GM12865 (cell line): ENCODE measurements at regions not wholly inside any gene's neighbourhood (a gene's known extent, or its start where the extent isn't known, plus 50 kb on each side); places are given as distances from the start of the nearest gene placed in this dataset.

Experiments used
- DNase-seq: peaks from one replicate; pipeline ENCODE4 v3.0.0; 2010; ENCODE audit warnings: low read depth
- H3K4me3 ChIP-seq: 2 replicates; pipeline ENCODE4 v1.5.1; 2011; ENCODE audit warnings: mild to moderate bottlenecking, low read depth, low read length, control low read depth
- TF ChIP-seq, protein P1 (sequence below): IDR thresholded peaks from 2 replicates; pipeline ENCODE4 v1.5.1; 2011; ENCODE audit warnings: low read length, control low read depth, low read depth, inconsistent platforms; ENCODE audit not compliant: insufficient read depth; ENCODE audit errors: missing control alignments

DNA sequence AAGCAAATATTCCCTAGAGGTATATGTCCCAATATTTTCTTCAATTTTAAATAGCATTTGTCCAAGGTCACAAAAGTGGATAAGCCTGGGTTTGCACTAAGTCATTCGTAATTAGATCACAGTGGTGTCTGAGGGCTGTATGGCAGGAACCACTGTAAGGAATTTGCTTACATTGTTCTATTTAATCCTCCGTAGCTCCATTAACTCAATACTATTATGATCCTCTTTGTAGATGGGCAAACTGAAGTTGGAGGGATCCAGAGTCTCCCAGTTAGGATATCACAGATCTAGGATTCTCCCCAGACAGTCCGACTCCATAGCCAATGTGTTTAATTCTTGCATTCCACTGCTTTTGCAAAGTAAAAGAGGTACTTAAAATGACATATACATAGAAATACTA lies 242.7 kb upstream of the DCAF8L1 start:
- TF ChIP-seq, protein P1, sequence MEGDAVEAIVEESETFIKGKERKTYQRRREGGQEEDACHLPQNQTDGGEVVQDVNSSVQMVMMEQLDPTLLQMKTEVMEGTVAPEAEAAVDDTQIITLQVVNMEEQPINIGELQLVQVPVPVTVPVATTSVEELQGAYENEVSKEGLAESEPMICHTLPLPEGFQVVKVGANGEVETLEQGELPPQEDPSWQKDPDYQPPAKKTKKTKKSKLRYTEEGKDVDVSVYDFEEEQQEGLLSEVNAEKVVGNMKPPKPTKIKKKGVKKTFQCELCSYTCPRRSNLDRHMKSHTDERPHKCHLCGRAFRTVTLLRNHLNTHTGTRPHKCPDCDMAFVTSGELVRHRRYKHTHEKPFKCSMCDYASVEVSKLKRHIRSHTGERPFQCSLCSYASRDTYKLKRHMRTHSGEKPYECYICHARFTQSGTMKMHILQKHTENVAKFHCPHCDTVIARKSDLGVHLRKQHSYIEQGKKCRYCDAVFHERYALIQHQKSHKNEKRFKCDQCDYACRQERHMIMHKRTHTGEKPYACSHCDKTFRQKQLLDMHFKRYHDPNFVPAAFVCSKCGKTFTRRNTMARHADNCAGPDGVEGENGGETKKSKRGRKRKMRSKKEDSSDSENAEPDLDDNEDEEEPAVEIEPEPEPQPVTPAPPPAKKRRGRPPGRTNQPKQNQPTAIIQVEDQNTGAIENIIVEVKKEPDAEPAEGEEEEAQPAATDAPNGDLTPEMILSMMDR, result no peak
- H3K4me3 ChIP-seq, result no peak overlapping the region
- DNase-seq, result no peak

DNA sequence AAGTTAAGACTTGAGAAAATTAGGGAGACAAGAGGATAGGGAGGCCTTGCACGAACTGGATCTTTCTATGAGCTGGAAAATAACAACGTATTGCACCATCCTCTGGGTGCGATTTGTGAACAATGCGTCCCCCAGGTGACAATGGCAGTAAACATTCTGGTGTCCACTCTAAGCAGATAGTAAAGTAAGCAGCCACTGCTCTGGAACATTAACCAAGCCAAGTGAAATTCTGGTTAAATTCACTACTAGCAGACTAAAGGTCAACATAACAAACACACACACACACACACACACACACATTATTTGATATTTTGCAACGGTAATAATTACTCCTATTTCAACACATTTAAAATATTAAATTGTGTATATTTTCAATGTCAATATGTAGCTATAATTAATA lies 242.2 kb upstream of the DCAF8L1 start:
- H3K4me3 ChIP-seq, result no peak overlapping the region
- TF ChIP-seq, protein P1, result no peak
- no peak for DNase-seq

DNA sequence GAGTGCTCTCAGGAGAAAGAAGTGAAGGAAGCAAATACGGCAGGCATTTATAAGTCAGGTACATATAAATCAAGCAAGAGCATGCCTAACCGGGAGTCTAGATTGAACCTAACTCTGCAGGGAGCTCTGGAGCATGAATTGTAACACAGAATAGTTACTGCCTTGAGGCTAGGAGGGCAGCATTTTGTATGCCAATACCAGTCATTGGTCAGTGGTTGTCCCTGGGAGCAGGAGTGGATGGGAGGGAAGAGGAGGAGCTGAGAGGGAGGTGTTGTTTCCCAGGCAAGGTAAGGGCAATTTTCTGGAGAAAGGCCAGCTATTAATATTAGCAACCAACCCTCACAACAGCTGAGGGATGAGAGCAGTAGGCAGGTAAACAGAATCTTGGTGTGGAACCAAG lies 224.7 kb upstream of the DCAF8L1 start:
- TF ChIP-seq, protein P1, result no peak
- no peak for DNase-seq
- no peak overlapping the region for H3K4me3 ChIP-seq

DNA sequence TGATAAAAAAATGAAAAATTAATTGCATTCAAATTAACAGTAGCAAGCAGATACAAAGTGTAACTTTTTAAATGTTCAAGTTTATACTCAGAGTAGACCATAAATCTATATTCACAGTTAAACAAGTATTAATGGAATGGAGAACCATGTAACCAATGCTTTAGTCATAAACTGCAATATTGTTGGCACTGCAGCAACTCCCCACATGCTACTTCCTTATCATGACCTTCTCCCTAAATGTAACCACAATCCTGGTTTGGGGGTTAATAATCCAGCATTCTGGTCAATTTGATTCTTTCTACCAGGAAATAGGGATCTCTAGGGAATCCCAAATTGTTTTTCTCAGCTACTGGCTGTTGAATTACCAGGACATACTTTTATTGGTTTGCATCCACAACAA lies 223.9 kb upstream of the DCAF8L1 start:
- H3K4me3 ChIP-seq, result no peak overlapping the region
- TF ChIP-seq, protein P1, result no peak
- no peak for DNase-seq

DNA sequence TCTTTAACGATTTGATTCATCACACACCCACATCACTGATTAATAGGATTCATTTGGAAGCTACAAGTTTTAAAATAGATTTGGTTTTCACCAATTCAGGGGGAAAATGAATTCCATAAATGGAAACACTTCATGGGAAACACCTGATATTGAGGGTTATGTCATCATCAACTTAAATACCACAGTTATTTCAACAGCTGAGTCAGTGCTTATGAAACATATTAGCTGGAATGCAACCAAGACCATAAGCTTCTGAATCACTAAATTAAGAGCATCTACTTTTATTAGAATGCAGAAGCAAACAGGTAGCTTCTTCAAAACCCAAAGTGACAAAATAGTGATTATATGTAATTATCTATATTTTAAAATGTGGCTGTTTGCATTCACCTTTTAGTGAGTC lies 207.8 kb upstream of the DCAF8L1 start:
- DNase-seq, result no peak
- no peak overlapping the region for H3K4me3 ChIP-seq
- TF ChIP-seq, protein P1, result no peak

DNA sequence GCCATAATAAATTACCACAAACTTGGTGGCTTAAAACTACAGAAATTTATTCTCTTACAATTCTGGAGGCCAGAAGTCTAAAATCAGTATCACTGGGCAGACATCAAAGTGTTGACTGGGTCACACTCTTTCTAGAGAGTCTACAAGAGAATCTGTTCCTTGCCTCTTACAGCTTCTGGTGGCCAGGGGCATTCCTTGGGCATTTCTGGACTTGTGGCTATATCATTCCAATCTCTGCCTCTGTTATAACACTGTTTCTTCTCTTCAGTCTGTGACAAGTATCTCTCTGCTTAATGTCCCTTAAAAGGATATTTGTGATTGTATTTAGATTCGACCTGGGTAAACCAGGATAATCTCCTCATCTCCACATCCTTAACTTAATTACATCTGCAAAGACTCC lies 207.3 kb upstream of the DCAF8L1 start:
- TF ChIP-seq, protein P1, result no peak
- no peak for DNase-seq

DNA sequence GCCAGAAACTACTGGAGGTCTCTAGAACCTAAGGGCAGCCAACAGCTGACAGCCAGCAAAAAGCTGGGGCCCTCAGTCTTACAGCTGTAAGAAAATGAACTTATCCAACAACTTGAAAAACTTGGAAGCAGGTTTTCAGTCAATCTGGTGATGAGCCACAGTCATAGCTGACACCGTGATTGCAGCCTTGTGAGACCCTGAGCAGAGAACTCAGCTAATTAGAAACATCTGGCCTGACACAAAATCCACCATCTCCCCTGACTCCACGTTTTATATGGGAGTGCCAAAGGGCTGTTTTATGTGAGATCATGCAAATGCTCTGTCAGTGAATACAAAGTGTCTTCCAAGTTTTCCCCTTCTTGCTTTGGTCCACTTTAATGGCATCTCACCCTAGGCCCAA lies 198.8 kb upstream of the DCAF8L1 start:
- DNase-seq, result no peak
- H3K4me3 ChIP-seq, result no peak overlapping the region
- TF ChIP-seq, protein P1, result no peak

More for the DNA sequence above, 207.3 kb upstream of the DCAF8L1 start:
- H3K4me3 ChIP-seq, result no peak overlapping the region
